K562 (cell line): ENCODE measurements at regions not wholly inside any gene's neighbourhood (a gene's known extent, or its start where the extent isn't known, plus 50 kb on each side); places are given as distances from the start of the nearest gene placed in this dataset.

Experiments
- ARID1B ChIP-seq: fragments of 450-650 bp; IDR thresholded peaks from 2 replicates; pipeline ENCODE4 v1.6.1; 2016; ENCODE audit warnings: antibody characterized with exemption, mild to moderate bottlenecking, inconsistent platforms
- BCOR ChIP-seq: fragments of 450-650 bp; IDR thresholded peaks from 2 replicates; pipeline ENCODE4 v1.6.1; 2016
- CBX3 ChIP-seq, 2 experiments: IDR thresholded peaks; 1 replicate in 1 of 2; 2 replicates in 1 of 2; pipeline ENCODE4 v1.6.1; 2012; ENCODE audit warnings: inconsistent platforms in 2 of 2, low read length in 2 of 2, borderline replicate concordance in 1 of 2, control low read depth in 1 of 2
- CUX1 ChIP-seq: fragments of 200-800 bp; sonication (Bioruptor generic); IDR thresholded peaks from 2 replicates; pipeline ENCODE4 v1.6.1; 2016; ENCODE audit warnings: missing genetic modification characterization, missing compliant biosample characterization
- JUN ChIP-seq, 2 experiments: sonication (generic) in 1 of 2; formaldehyde crosslinking in 1 of 2; IDR thresholded peaks; 2 replicates each; pipeline versions ENCODE4 v1.6.1 to v1.8.0; 2012 to 2022; ENCODE audit warnings: borderline replicate concordance in 2 of 2, mild to moderate bottlenecking in 2 of 2, improper control_type of control experiment in 1 of 2, low read depth in 1 of 2, low read length in 1 of 2, missing genetic modification reagents in 1 of 2
- MTA2 ChIP-seq: fragments of 450-650 bp; IDR thresholded peaks from 2 replicates; pipeline ENCODE4 v1.6.1; 2016; ENCODE audit warnings: low read depth
- NCOA6 ChIP-seq: fragments of 450-650 bp; IDR thresholded peaks from 2 replicates; pipeline ENCODE4 v1.6.1; 2017; ENCODE audit warnings: mild to moderate bottlenecking
- NFRKB ChIP-seq: fragments of 450-650 bp; IDR thresholded peaks from 2 replicates; pipeline ENCODE4 v1.6.1; 2016; ENCODE audit warnings: low read depth
- NONO ChIP-seq, 2 experiments: fragments of 200-400 bp in 1 of 2; fragments of 450-650 bp in 1 of 2; formaldehyde crosslinking in 1 of 2; IDR thresholded peaks; 2 replicates each; pipeline ENCODE4 v1.6.1; 2017; ENCODE audit warnings: low read depth in 2 of 2, mild to moderate bottlenecking in 2 of 2, moderate library complexity in 2 of 2, low read length in 1 of 2
- NRF1 ChIP-seq, 2 experiments: fragments of 450-650 bp; IDR thresholded peaks in 1 of 2; conservative IDR thresholded peaks in 1 of 2; 2 replicates each; pipeline ENCODE4 v1.6.1; 2014; ENCODE audit warnings: mild to moderate bottlenecking in 2 of 2
- RFX7 ChIP-seq: fragments of 250-450 bp; sonication (Bioruptor Pico); IDR thresholded peaks from 2 replicates; pipeline ENCODE4 v1.5.1; 2021; ENCODE audit warnings: mild to moderate bottlenecking
- SAFB ChIP-seq: fragments of 200-400 bp; formaldehyde crosslinking; IDR thresholded peaks from 2 replicates; pipeline ENCODE4 v1.6.1; 2017; ENCODE audit warnings: low read depth, low read length, borderline replicate concordance
- TEAD1 ChIP-seq, 2 experiments: fragments of 450-650 bp in 1 of 2; sonication (generic) in 1 of 2; formaldehyde crosslinking; IDR thresholded peaks; 2 replicates each; pipeline versions ENCODE4 v1.4.0 to v1.8.0; 2020 to 2022; ENCODE audit warnings: mild to moderate bottlenecking in 2 of 2, missing genetic modification reagents in 1 of 2
- TFAP4 ChIP-seq: sonication (generic); formaldehyde crosslinking; IDR thresholded peaks from 2 replicates; pipeline ENCODE4 v1.8.0; 2022; ENCODE audit warnings: missing genetic modification reagents, mild to moderate bottlenecking, moderate library complexity, borderline replicate concordance
- WHSC1 ChIP-seq: IDR thresholded peaks from one replicate; pipeline ENCODE4 v1.6.1; 2012; ENCODE audit warnings: low read length, control low read depth, inconsistent platforms

- TF ChIP-seq CUX1 (CRISPR knock-in tag) (no peak), NRF1 (conservative IDR thresholded peaks at IDR 0.05 in 1 of 2, IDR thresholded peaks at IDR 0.05 in 1 of 2) (no peak), MTA2 (no peak), TFAP4 (CRISPR knock-in tag) (peak; percentile 43; the same call in 1 of the 2 replicates), CBX3 (IDR thresholded peaks at IDR 0.05; ENCODE audit: borderline replicate concordance in 1 of 2, low read length in 2 of 2) (no peak), WHSC1 (no peak), JUN (IDR thresholded peaks at IDR 0.05; ENCODE audit: borderline replicate concordance, low read depth, low read length) (no peak), JUN (CRISPR knock-in tag; IDR thresholded peaks at IDR 0.05; ENCODE audit: borderline replicate concordance) (no peak), RFX7 (CRISPR knock-in tag) (no peak), NONO (IDR thresholded peaks at IDR 0.05; ENCODE audit: low read depth in 2 of 2, low read length in 1 of 2) (no peak), ARID1B (peak; percentile 49; the same call in 1 of the 2 replicates), BCOR (no peak), NFRKB (no peak), SAFB (no peak), TEAD1 (CRISPR knock-in tag; IDR thresholded peaks at IDR 0.05) (no peak), NCOA6 (no peak)
These were observed 84.6 kb upstream of the CAB39 start (continued) for GRCh38 chr2:230627806-230628724.
